ENCODE measurements at regions not wholly inside any gene's neighbourhood (a gene's known extent, or its start where the extent isn't known, plus 50 kb on each side); places are given as distances from the start of the nearest gene placed in this dataset.

DNA sequence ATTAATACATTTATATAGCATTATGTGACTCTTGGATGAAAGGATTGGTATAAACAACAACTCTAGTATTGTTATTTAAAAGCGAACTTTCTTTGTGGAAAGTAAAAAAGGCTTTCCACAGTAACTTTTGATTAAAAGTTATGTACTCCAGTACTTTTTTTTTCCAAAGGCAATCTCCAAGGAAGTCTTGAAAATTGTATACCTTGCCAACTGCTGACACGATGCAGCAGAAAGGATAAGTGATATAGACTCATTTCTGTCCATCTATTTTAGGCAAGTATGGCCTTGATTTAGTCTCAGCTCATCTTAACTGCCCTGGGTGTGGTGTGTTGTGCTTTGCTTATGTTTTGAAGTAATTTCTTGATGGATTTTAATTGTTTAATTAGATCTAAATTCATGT is 79.7 kb downstream of the OTOL1 start:
- H3K4me3 ChIP-seq (ENCODE audit: low read depth, low read length): no peak overlapping the region
- DNase-seq (ENCODE audit: low read depth): no peak
- TF ChIP-seq, protein P1, sequence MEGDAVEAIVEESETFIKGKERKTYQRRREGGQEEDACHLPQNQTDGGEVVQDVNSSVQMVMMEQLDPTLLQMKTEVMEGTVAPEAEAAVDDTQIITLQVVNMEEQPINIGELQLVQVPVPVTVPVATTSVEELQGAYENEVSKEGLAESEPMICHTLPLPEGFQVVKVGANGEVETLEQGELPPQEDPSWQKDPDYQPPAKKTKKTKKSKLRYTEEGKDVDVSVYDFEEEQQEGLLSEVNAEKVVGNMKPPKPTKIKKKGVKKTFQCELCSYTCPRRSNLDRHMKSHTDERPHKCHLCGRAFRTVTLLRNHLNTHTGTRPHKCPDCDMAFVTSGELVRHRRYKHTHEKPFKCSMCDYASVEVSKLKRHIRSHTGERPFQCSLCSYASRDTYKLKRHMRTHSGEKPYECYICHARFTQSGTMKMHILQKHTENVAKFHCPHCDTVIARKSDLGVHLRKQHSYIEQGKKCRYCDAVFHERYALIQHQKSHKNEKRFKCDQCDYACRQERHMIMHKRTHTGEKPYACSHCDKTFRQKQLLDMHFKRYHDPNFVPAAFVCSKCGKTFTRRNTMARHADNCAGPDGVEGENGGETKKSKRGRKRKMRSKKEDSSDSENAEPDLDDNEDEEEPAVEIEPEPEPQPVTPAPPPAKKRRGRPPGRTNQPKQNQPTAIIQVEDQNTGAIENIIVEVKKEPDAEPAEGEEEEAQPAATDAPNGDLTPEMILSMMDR (IDR thresholded peaks at IDR 0.05; ENCODE audit: insufficient read depth, low read depth, low read length, missing control alignments): no peak

DNA sequence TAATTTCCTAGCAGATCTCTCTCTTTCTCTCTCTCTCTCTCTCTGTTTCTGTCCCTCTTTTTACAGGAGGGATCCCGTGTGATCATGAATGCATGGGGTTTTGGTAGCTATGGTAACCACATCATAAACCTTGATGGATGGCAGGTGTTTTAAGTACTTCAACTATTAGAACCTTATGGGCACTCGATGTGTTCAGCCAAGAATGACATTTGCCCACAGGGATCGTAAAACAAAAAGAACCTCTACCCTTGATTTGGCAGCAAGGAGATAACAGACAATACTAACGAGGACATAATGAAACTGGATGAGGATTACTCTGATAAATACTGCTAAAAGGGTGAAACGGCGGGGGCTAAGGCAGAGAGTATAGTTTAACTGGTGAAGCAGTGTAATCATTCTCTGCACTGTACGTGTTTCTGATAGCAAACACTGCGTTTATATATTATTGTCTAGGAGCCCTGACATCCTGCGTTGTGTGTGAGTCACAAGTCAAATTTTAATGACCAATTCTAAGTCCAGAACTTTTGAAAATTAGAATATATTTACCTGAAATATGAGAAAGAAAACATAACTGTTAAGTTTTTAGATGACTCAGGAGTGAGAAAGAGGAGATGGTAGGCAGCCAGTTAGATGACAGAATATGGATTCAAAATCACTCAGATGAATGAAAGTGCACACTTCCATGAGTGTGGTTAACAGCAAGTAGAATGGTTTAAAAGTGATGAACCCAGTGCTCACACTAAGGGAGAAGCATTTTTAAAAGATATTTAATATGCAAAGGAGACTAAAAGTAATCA is 80.3 kb downstream of the OTOL1 start:
- no peak for DNase-seq (ENCODE audit: low read depth)
- no peak overlapping the region for H3K4me3 ChIP-seq (ENCODE audit: low read depth, low read length)
- TF ChIP-seq, protein P1 (IDR thresholded peaks at IDR 0.05; ENCODE audit: insufficient read depth, low read depth, low read length, missing control alignments): no peak

DNA sequence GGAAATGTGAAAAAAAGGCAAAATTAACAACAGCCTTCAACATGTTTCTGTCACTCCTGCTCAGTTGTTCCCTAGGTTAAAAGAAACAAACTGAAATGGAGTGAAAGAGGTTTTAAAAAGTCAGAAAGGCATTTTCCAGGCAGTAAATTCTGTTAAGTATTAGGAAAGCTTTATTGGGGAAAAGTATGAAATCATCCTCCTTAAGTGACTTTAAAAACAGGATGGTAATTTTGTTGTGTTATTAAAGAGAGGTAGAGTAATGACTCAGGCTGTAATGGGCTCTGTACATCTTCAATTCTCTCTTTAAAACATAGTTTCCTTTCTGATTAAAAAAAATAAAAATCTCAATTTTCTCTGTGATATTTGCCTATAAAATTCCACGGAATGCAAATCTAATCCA is 81.1 kb downstream of the OTOL1 start:
- TF ChIP-seq, protein P1 (IDR thresholded peaks at IDR 0.05; ENCODE audit: insufficient read depth, low read depth, low read length, missing control alignments): no peak
- H3K4me3 ChIP-seq (ENCODE audit: low read depth, low read length): no peak overlapping the region
- DNase-seq (ENCODE audit: low read depth): no peak

DNA sequence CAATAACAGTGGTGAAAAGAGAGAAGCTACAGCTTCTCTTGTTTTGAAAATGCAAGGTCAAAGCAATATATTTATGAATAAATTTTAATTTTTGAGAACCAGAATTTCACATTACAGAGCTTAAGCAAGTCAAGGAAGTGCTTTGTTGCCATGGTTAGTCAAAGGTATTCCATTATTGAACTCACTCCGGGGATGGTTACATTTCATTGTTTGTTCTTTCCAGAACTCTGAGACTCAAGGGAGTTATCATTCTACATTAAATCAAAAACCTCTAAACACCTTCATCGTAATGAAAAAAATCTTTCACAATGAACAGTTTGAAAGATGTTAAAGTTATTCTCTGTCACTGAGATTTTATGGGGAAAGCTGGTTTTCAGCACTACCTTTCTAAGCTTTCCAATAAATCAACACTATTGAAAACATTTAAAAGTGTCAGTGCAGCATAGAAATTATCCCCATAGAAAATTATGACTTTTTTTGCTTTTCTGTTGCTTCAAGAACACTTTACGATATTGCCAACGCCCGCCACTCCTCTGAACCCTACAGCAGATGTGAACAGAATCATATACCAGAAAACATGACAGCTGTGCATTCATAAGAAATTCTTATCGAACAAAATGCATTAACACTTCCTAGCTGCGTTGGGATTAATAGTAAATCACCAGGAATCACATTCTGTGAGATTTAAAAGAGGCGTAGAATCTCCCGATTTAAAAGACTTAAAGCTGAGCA is 83.0 kb downstream of the OTOL1 start:
- TF ChIP-seq, protein P1 (IDR thresholded peaks at IDR 0.05; ENCODE audit: insufficient read depth, low read depth, low read length, missing control alignments): no peak
- no peak overlapping the region for H3K4me3 ChIP-seq (ENCODE audit: low read depth, low read length)
- no peak for DNase-seq (ENCODE audit: low read depth)

DNA sequence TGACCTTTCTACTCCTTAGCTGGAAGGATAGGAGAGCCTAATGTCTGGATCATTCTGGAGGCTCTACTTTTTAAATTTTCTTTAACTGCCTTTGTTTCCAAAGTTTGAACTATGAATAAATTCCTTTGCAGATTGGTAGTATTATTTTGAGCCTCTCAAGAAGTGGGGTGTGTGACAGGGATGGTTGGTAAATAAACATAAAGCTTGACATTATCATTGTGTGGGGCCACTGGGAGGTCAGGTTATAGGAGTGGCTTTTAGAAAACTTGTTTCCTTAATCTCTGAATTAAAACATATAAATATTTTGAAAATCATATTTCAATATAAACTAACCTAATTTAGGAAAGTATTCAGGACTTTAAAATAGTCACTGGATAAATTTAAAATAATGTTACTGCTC is 89.3 kb downstream of the OTOL1 start:
- DNase-seq (ENCODE audit: low read depth): no peak
- TF ChIP-seq, protein P1 (IDR thresholded peaks at IDR 0.05; ENCODE audit: insufficient read depth, low read depth, low read length, missing control alignments): no peak
- no peak overlapping the region for H3K4me3 ChIP-seq (ENCODE audit: low read depth, low read length)

DNA sequence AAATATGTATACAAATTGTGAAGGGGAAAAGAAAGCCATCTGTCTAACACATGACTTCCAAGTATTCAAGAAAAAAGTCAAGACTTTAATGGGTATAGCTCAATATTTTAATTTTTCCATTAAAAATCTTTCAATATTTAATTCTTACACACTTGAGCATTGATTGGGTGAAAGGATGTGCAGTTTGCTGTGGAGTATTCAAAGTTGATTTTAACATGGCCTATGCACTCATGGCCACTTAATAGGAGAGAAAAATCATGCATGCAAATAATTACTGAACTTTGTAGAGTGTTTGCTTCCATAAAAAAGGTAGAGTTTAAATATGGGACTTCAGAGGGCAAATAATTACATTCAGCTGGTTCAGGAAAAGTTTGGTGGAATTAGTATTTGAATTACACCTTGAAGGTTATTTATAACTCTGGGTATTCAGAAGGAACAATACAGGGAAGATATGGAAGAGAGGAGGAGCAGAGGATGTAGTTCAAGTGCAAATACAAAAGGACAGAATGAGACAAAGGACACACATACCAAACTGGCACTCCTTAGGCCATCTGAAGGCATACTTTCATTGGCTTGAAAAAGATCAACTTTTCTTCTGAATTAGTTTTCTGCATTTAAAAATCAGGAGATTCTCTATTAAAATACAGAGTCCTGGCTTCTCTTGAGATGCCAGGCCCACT is 90.1 kb downstream of the OTOL1 start:
- H3K4me3 ChIP-seq (ENCODE audit: low read depth, low read length): no peak overlapping the region
- TF ChIP-seq, protein P1 (IDR thresholded peaks at IDR 0.05; ENCODE audit: insufficient read depth, low read depth, low read length, missing control alignments): no peak
- no peak for DNase-seq (ENCODE audit: low read depth)

Measured in GM12865 (cell line).